ENCODE measurements at regions not wholly inside any gene's neighbourhood (a gene's known extent, or its start where the extent isn't known, plus 50 kb on each side); places are given as distances from the start of the nearest gene placed in this dataset.

- DNase-seq = no peak
- Mint-ChIP-seq H3K4me1 (peaks cover 58% of the 10 kb centered on the region), H3K27me3 (no peaks in the 10 kb centered on the region), H3K9me3 (peaks cover 4% of the 10 kb centered on the region), H3K27ac (no peak overlapping the region), H3K36me3 (ENCODE audit: low read depth) (peaks cover 7% of the 10 kb centered on the region), H3K4me3 (no peak overlapping the region)
- intact Hi-C loops (cut with micrococcal nuclease) = loop anchor here (10.0 kb wide), 1 partner anchor 150 kb away; no protein-coding TSS in a partner anchor
Measured at GRCh38 chr4:152104356-152104755, 343.5 kb upstream of the GATB start.

- intact Hi-C loops (cut with micrococcal nuclease) = loop anchor here (10.0 kb wide), 1 partner anchor 151 kb away; no protein-coding TSS in a partner anchor
- H3K36me3 Mint-ChIP-seq (ENCODE audit: low read depth) = peaks cover 7% of the 10 kb centered on the region
- H3K4me1 Mint-ChIP-seq = peaks cover 64% of the 10 kb centered on the region
- H3K27ac Mint-ChIP-seq = peak overlapping the region; percentile 30
- H3K9me3 Mint-ChIP-seq = peaks cover 4% of the 10 kb centered on the region
- DNase-seq = peak; percentile 52
- H3K4me3 Mint-ChIP-seq = no peak overlapping the region
- H3K27me3 Mint-ChIP-seq = no peaks in the 10 kb centered on the region
Measured at GRCh38 chr4:152103181-152103901, 342.5 kb upstream of the GATB start.

GRCh38 chr4:152102436-152103000, 341.7 kb upstream of the GATB start:
- intact Hi-C loops (cut with micrococcal nuclease) = loop anchor here (10.0 kb wide), 1 partner anchor 152 kb away; no protein-coding TSS in a partner anchor
- peak; percentile 54 for DNase-seq

GRCh38 chr4:152101556-152102435, 341.0 kb upstream of the GATB start:
- peaks cover 4% of the 10 kb centered on the region for H3K9me3 Mint-ChIP-seq
- intact Hi-C loops (cut with micrococcal nuclease) = loop anchor here (10.0 kb wide), 1 partner anchor 153 kb away; no protein-coding TSS in a partner anchor
- no peaks in the 10 kb centered on the region for H3K27me3 Mint-ChIP-seq
- H3K4me1 Mint-ChIP-seq = peaks cover 68% of the 10 kb centered on the region
- peak; percentile 57 for DNase-seq
- peaks cover 7% of the 10 kb centered on the region for H3K36me3 Mint-ChIP-seq (ENCODE audit: low read depth)
- H3K27ac Mint-ChIP-seq = peak overlapping the region; percentile 95
- peak overlapping the region; percentile 54 for H3K4me3 Mint-ChIP-seq

More at GRCh38 chr4:152102436-152103000, 341.7 kb upstream of the GATB start:
- Mint-ChIP-seq H3K4me3 (no peak overlapping the region), H3K36me3 (ENCODE audit: low read depth) (peaks cover 7% of the 10 kb centered on the region), H3K27ac (peak overlapping the region; percentile 61), H3K4me1 (peaks cover 64% of the 10 kb centered on the region), H3K27me3 (no peaks in the 10 kb centered on the region), H3K9me3 (peaks cover 4% of the 10 kb centered on the region)

GRCh38 chr4:152100379-152101201, 339.8 kb upstream of the GATB start:
- peak overlapping the region; percentile 95 for H3K27ac Mint-ChIP-seq
- intact Hi-C loops (cut with micrococcal nuclease) = loop anchor here (1.0 to 10.0 kb wide), 2 partner anchors 12 to 154 kb away; no protein-coding TSS in a partner anchor
- peaks cover 7% of the 10 kb centered on the region for H3K36me3 Mint-ChIP-seq (ENCODE audit: low read depth)

GRCh38 chr4:152099981-152100378, 339.2 kb upstream of the GATB start:
- Mint-ChIP-seq H3K27ac (peak overlapping the region; percentile 95), H3K27me3 (no peaks in the 10 kb centered on the region), H3K4me3 (peak overlapping the region; percentile 79), H3K36me3 (ENCODE audit: low read depth) (peaks cover 5% of the 10 kb centered on the region), H3K4me1 (peaks cover 70% of the 10 kb centered on the region), H3K9me3 (no peaks in the 10 kb centered on the region)
- intact Hi-C loops (cut with micrococcal nuclease) = loop anchor here (1.0 to 10.0 kb wide), 4 partner anchors 12 to 455 kb away; no protein-coding TSS in a partner anchor
- DNase-seq = no peak

More at GRCh38 chr4:152100379-152101201, 339.8 kb upstream of the GATB start:
- Mint-ChIP-seq H3K4me3 (peak overlapping the region; percentile 79), H3K9me3 (no peaks in the 10 kb centered on the region), H3K4me1 (peaks cover 68% of the 10 kb centered on the region), H3K27me3 (no peaks in the 10 kb centered on the region)
- DNase-seq = peak; percentile 94

GRCh38 chr4:152099555-152099954, 338.7 kb upstream of the GATB start:
- no peaks in the 10 kb centered on the region for H3K27me3 Mint-ChIP-seq
- peaks cover 5% of the 10 kb centered on the region for H3K36me3 Mint-ChIP-seq (ENCODE audit: low read depth)
- no peaks in the 10 kb centered on the region for H3K9me3 Mint-ChIP-seq
- H3K27ac Mint-ChIP-seq = peak overlapping the region; percentile 95
- no peak for DNase-seq
- peaks cover 73% of the 10 kb centered on the region for H3K4me1 Mint-ChIP-seq
- peak overlapping the region; percentile 79 for H3K4me3 Mint-ChIP-seq
- intact Hi-C loops (cut with micrococcal nuclease) = loop anchor here (10.0 kb wide), 2 partner anchors 215 to 455 kb away; no protein-coding TSS in a partner anchor

GRCh38 chr4:152099061-152099425, 338.2 kb upstream of the GATB start:
- DNase-seq = peak; percentile 60
- H3K4me3 Mint-ChIP-seq = no peak overlapping the region

GRCh38 chr4:152098365-152099060, 337.7 kb upstream of the GATB start:
- Mint-ChIP-seq H3K4me3 (no peak overlapping the region), H3K27me3 (no peaks in the 10 kb centered on the region)

More at GRCh38 chr4:152099061-152099425, 338.2 kb upstream of the GATB start:
- no peaks in the 10 kb centered on the region for H3K9me3 Mint-ChIP-seq
- peak overlapping the region; percentile 54 for H3K27ac Mint-ChIP-seq
- intact Hi-C loops (cut with micrococcal nuclease) = loop anchor here (10.0 kb wide), 2 partner anchors 214 to 456 kb away; no protein-coding TSS in a partner anchor
- peaks cover 77% of the 10 kb centered on the region for H3K4me1 Mint-ChIP-seq
- H3K27me3 Mint-ChIP-seq = no peaks in the 10 kb centered on the region
- H3K36me3 Mint-ChIP-seq (ENCODE audit: low read depth) = peaks cover 5% of the 10 kb centered on the region

GRCh38 chr4:152097371-152097770, 336.6 kb upstream of the GATB start:
- no peaks in the 10 kb centered on the region for H3K27me3 Mint-ChIP-seq
- intact Hi-C loops (cut with micrococcal nuclease) = loop anchor here (10.0 kb wide), 2 partner anchors 213 to 457 kb away; no protein-coding TSS in a partner anchor
- no peak for DNase-seq
- no peak overlapping the region for H3K27ac Mint-ChIP-seq
- peaks cover 67% of the 10 kb centered on the region for H3K4me1 Mint-ChIP-seq
- H3K4me3 Mint-ChIP-seq = no peak overlapping the region
- H3K9me3 Mint-ChIP-seq = no peaks in the 10 kb centered on the region
- peaks cover 4% of the 10 kb centered on the region for H3K36me3 Mint-ChIP-seq (ENCODE audit: low read depth)

More at GRCh38 chr4:152098365-152099060, 337.7 kb upstream of the GATB start:
- intact Hi-C loops (cut with micrococcal nuclease) = loop anchor here (10.0 kb wide), 2 partner anchors 214 to 456 kb away; no protein-coding TSS in a partner anchor
- peaks cover 5% of the 10 kb centered on the region for H3K36me3 Mint-ChIP-seq (ENCODE audit: low read depth)
- H3K4me1 Mint-ChIP-seq = peaks cover 74% of the 10 kb centered on the region
- peak; percentile 62 for DNase-seq
- H3K27ac Mint-ChIP-seq = peak overlapping the region; percentile 54
- no peaks in the 10 kb centered on the region for H3K9me3 Mint-ChIP-seq

- no peak overlapping the region for H3K27ac Mint-ChIP-seq
- H3K9me3 Mint-ChIP-seq = no peaks in the 10 kb centered on the region
- peaks cover under 1% of the 10 kb centered on the region for H3K36me3 Mint-ChIP-seq (ENCODE audit: low read depth)
- DNase-seq = no peak
- H3K27me3 Mint-ChIP-seq = no peaks in the 10 kb centered on the region
- intact Hi-C loops (cut with micrococcal nuclease) = loop anchor here (10.0 kb wide), 2 partner anchors 211 to 459 kb away; no protein-coding TSS in a partner anchor
- no peak overlapping the region for H3K4me3 Mint-ChIP-seq
- H3K4me1 Mint-ChIP-seq = peaks cover 58% of the 10 kb centered on the region
Measured at GRCh38 chr4:152095701-152096070, 334.9 kb upstream of the GATB start.
